VCaP (cell line): ENCODE measurements at regions not wholly inside any gene's neighbourhood (a gene's known extent, or its start where the extent isn't known, plus 50 kb on each side); places are given as distances from the start of the nearest gene placed in this dataset.
"Not testable (repeated sequence)": the region's sequence is repeated elsewhere in the genome, so short reads cannot be mapped to it uniquely, and the experiment has no call there.

ENCODE experiments used
- H3K27ac ChIP-seq: fragments of 450-650 bp; 2 replicates; pipeline ENCODE4 v1.5.1; 2017
- TF ChIP-seq, protein P1 (sequence below): fragments of 450-650 bp; conservative IDR thresholded peaks from 2 replicates; pipeline ENCODE4 v1.5.1; 2017; ENCODE audit warnings: mild to moderate bottlenecking, moderate library complexity

DNA sequence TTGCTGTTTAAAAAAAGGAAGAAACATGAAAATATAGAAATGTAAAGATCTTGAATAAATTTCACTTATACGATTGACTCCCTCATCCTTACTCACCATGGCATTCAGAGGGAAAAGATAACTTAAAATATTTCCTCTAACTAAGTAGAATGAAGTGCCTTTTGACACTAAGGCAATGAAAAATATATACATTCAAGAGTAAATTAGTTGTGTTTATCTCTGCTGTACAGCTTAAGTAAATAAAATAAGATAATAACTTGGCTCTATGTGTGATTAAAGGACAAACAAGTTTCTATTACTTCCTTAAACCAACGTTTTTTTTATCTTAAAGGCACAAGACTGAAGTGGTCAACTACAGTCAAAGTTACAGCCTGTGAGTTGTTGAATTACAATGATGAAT lies 142.3 kb upstream of the LRRTM4 start:
- TF ChIP-seq, protein P1, sequence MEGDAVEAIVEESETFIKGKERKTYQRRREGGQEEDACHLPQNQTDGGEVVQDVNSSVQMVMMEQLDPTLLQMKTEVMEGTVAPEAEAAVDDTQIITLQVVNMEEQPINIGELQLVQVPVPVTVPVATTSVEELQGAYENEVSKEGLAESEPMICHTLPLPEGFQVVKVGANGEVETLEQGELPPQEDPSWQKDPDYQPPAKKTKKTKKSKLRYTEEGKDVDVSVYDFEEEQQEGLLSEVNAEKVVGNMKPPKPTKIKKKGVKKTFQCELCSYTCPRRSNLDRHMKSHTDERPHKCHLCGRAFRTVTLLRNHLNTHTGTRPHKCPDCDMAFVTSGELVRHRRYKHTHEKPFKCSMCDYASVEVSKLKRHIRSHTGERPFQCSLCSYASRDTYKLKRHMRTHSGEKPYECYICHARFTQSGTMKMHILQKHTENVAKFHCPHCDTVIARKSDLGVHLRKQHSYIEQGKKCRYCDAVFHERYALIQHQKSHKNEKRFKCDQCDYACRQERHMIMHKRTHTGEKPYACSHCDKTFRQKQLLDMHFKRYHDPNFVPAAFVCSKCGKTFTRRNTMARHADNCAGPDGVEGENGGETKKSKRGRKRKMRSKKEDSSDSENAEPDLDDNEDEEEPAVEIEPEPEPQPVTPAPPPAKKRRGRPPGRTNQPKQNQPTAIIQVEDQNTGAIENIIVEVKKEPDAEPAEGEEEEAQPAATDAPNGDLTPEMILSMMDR: no peak
- no peak overlapping the region for H3K27ac ChIP-seq

DNA sequence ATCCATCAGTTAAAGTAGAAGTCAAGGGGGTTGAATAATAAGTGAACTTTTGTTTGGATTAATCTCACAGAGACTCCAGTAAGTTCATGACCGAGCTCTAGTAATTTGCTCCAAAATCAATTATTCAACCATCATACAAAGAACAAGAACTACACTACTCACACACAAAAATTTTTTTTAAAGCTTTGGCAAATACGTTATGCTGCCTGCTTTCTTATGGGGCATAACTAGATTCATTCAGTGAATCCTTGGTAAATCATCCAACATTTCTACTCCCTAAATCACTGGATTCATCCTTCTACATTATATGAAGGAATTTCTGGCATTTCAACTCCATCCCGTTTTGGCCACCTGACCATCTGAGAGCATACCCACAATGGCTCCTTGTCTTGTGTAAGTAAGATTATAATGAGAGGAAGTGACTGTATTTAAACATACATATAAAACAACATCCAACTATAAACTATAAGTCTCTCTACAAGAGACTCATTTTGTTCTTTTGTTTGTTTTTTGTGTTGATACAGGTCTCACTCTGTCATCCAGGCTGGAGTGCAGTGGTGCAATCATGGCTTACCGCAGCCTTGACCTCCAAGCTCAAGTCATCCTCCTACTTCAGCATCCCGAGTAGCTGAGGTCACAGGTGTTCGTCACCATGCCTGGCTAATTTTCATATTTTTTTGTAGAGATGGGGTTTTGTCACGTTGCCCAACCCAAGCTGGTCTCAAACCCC lies 144.2 kb upstream of the LRRTM4 start:
- TF ChIP-seq, protein P1: no peak
- H3K27ac ChIP-seq: no peak overlapping the region

DNA sequence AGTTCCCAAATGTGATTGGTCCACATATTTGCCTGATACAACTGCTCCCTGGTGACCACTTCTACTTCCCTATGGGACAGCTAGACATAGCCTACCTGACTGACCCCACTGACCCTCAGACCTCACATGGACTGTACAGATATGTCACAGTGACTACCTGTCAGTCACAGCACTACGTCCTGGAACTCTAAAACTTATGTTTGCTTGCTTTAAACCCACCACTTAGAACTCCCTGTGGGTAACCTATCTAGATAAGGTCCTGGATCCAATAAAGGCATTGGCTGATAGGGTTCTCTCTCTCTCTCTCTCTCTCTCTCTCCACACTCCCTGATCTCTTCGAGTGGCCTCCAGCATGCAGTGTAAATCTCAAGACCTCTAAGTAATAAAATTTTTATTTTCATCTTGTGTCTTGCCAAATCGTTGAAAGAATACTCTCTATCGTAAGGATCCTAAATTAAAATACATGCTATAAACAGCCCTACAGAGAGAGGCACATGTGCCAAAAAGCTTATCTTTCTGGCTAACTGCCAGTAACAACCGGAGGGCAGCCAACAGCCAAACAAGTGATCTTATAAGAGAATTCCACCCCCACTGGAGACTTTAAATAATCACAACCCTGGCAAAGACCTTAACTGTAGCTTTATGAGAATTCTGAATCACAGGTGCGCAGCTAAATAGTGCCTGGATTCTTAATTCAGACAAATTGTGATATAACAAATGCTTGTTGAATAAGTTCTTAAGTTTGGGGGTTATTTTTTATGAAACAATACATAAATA lies 162.6 kb upstream of the LRRTM4 start:
- not testable (repeated sequence) for H3K27ac ChIP-seq

DNA sequence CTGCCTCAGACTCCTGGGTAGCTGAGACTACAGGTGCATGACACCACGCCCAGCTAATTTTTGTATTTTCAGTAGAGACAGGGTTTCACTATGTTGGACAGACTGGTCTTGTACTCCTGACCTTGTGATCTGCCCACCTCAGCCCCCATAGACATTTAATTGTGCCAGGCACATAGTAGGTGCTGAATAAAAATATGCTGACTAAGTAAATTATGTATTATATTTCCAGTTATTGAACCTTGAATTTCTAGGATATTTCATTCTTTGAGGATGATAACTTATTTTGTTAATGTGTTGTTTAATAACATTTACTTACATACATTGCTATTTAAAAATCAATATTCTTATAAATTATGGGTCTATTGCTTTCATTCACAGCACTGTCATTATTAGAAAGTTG lies 190.4 kb upstream of the LRRTM4 start:
- TF ChIP-seq, protein P1: no peak
- no peak overlapping the region for H3K27ac ChIP-seq

DNA sequence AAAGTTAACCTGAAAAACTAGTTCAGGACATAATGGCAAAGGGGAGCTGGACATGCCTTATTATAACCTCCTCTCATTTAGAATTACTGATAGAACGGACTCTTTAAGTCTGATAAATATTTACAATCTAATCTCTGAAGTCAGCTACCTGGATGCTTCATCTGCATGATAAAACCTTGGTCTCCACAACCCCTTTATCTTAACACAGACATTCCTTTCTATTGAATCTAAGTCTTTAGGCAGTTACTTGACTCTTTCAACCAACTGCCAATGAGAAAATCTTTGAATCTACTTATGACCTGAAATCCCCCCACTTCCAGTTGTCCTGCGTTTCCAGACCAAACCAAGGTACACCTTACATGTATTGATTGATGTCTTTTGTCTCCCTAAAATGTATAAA lies 191.2 kb upstream of the LRRTM4 start:
- no peak overlapping the region for H3K27ac ChIP-seq
- TF ChIP-seq, protein P1: no peak

DNA sequence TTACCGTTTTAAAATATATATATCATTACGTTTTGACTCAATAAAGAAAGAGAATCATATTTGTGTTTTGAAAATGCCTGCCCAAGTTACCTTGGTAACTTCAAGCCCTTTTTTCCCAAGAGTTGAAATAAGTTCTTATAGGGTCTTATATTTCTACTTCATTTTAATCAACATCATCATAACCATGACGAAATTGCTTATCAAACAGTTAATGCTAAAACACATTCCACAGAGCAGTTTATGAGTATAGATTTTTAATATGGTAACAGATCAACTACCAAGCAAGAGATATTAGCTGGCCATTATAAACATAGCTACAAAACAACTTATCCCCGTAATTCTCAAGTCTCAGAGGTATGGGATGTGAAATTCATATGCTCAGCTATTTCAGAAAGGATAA lies 197.9 kb upstream of the LRRTM4 start:
- no peak overlapping the region for H3K27ac ChIP-seq
- TF ChIP-seq, protein P1: no peak

DNA sequence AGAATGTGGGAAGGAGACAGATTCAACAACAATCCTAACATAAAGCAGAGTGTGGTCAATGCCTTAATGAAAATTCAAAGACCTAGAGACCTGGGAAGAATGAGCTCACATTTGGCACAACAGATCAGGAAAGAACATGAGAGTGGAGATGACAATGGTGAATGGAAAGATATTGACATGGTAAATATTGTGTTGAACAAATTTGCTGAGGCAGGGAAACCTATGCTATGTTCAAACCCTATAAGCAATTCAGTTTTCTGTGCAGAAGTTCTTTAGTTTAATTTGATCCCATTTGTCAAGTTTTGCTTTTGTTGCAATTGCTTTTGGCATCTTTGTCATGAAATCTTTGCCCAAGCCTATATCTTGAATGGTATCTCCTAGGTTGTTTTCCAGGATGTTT lies 199.4 kb upstream of the LRRTM4 start:
- TF ChIP-seq, protein P1: no peak
- no peak overlapping the region for H3K27ac ChIP-seq

DNA sequence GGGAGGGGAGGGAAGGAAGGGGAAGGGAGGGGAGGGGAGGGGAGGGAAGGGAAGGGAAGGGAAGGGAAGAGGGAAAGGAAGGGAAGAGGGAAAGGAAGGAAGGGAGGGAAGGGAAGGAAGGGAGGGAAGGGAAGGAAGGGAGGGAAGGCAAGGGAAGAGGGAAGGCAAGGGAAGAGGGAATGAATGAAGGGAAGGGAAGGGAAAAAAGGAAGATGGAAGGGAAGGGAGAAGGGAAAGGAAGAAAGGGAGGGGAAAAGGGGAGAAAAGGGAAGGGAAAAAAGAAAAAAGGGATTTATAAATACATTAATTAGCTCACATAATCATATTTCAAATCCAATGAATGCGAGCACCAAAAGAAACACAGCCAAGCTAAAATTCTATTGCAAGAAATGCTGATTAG lies 202.9 kb upstream of the LRRTM4 start:
- TF ChIP-seq, protein P1: no peak

DNA sequence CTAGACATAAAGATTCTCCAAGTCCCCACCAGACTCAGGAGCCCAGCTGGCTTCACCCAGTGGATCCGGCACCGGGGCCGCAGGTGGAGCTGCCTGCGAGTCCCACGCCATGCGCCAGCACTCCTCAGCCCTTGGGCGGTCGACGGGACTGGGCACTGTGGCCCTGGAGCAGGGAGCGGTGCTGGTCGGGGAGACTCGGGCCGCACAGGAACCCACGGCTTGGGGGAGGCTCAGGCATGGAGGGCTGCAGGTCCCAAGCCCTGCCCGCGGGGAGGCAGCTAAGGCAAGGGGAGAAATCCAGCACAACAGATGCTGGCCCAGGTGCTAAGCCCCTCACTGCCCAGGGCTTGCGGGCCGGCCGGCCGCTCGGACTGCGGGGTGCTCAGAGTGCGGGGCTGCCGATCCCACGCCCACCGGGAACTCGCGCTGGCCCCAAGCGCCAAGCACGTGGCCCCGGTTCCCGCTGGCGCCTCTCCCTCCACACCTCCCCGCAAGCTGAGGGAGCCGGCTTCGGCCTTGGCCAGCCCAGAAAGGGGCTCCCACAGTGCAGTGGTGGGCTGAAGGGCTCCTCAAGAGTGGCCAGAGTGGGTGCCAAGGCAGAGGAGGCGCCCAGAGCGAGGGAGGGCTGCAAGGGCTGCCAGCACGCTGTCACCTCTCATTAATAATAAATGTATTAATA lies 212.6 kb upstream of the LRRTM4 start:
- H3K27ac ChIP-seq: not testable (repeated sequence)

More for the DNA sequence above, 202.9 kb upstream of the LRRTM4 start:
- no peak overlapping the region for H3K27ac ChIP-seq
